HCT116 (cell line): ENCODE measurements at regions not wholly inside any gene's neighbourhood (a gene's known extent, or its start where the extent isn't known, plus 50 kb on each side); places are given as distances from the start of the nearest gene placed in this dataset.
"Not testable (repeated sequence)": the region's sequence is repeated elsewhere in the genome, so short reads cannot be mapped to it uniquely, and the experiment has no call there.

Experiments
- CEBPB ChIP-seq: IDR thresholded peaks from 2 replicates; pipeline ENCODE4 v1.6.1; 2012; ENCODE audit warnings: low read depth
- EZH2 ChIP-seq: fragments of 200-600 bp; sonication (generic); IDR thresholded peaks from 2 replicates; pipeline ENCODE4 v1.6.1; 2017; ENCODE audit warnings: antibody characterized with exemption, mixed run types
- EZH2phosphoT487 ChIP-seq: fragments of 200-600 bp; IDR thresholded peaks from 2 replicates; pipeline ENCODE4 v1.6.1; 2018; ENCODE audit warnings: antibody characterized with exemption, borderline replicate concordance
- POLR2A ChIP-seq: IDR thresholded peaks from 2 replicates; pipeline ENCODE4 v1.7.0; 2011; ENCODE audit warnings: borderline replicate concordance; ENCODE audit not compliant: insufficient read depth, insufficient read length; ENCODE audit errors: extremely low read depth
- SRF ChIP-seq: IDR thresholded peaks from 2 replicates; pipeline ENCODE4 v1.6.1; 2012; ENCODE audit warnings: low read depth
- TF ChIP-seq, protein P1 (sequence below), 3 experiments: fragments of 200-600 bp in 1 of 3; sonication (generic) in 1 of 3; IDR thresholded peaks in 2 of 3; conservative IDR thresholded peaks in 1 of 3; 2 replicates each; pipeline ENCODE4 v1.5.1; 2012 to 2017; ENCODE audit warnings: low read depth in 2 of 3, low read length in 2 of 3, antibody characterized with exemption in 1 of 3, borderline replicate concordance in 1 of 3, control low read depth in 1 of 3, mild to moderate bottlenecking in 1 of 3, mixed read lengths in 1 of 3, mixed run types in 1 of 3, moderate library complexity in 1 of 3; ENCODE audit not compliant: insufficient read depth in 1 of 3

DNA sequence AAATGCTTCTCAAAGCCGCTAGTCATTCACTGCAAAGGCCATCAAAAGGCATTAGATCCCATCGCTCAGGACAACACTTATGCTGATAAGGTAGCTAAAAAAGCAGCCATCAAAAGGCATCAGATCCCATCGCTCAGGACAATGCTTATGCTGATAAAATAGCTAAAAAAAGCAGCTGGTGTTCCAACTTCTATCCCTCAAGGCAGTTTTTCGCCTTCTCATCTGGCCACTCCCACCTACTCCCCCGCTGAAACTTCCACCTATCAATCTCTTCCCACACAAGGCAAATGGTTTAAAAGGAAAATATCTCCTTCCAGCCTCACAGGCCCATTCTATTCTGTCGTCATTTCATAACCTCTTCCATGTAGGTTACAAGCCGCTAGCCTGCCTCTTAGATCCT is 101.6 kb upstream of the SLC6A14 start:
- not testable (repeated sequence) for TF ChIP-seq POLR2A, CEBPB, EZH2phosphoT487, EZH2, SRF
- TF ChIP-seq, protein P1, sequence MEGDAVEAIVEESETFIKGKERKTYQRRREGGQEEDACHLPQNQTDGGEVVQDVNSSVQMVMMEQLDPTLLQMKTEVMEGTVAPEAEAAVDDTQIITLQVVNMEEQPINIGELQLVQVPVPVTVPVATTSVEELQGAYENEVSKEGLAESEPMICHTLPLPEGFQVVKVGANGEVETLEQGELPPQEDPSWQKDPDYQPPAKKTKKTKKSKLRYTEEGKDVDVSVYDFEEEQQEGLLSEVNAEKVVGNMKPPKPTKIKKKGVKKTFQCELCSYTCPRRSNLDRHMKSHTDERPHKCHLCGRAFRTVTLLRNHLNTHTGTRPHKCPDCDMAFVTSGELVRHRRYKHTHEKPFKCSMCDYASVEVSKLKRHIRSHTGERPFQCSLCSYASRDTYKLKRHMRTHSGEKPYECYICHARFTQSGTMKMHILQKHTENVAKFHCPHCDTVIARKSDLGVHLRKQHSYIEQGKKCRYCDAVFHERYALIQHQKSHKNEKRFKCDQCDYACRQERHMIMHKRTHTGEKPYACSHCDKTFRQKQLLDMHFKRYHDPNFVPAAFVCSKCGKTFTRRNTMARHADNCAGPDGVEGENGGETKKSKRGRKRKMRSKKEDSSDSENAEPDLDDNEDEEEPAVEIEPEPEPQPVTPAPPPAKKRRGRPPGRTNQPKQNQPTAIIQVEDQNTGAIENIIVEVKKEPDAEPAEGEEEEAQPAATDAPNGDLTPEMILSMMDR (IDR thresholded peaks at IDR 0.05 in 2 of 3, conservative IDR thresholded peaks at IDR 0.05 in 1 of 3; ENCODE audit: borderline replicate concordance in 1 of 3, insufficient read depth in 1 of 3, low read depth in 2 of 3, low read length in 2 of 3) = not testable (repeated sequence)
